ENCODE measurements at regions not wholly inside any gene's neighbourhood (a gene's known extent, or its start where the extent isn't known, plus 50 kb on each side); places are given as distances from the start of the nearest gene placed in this dataset.
"Not testable (repeated sequence)": the region's sequence is repeated elsewhere in the genome, so short reads cannot be mapped to it uniquely, and the experiment has no call there.

DNA sequence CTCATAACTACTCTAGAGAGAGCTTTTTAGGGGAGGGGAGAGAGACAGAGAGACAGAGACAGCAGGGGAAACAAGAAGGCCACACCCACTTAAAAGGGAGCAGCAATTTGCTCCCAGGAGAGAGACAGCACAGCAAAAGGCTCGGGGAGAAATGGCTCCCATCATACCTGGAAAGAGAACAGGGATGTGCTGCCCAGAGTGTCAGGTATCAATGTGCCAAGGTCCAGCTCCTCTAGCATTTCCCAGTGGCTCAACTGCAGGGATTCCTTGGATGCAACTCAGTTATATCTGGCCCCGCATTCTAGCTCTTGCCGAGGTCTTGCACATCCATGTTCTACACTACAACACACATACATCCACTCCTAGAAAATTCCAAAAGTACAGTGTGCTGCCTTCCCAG is 304.0 kb upstream of the CDYL start:
- Histone ChIP-seq H3K36me3 (ENCODE audit: insufficient read depth, low read length) (no peaks in the 10 kb centered on the region), H3K9ac (ENCODE audit: low read depth, low read length) (no peak overlapping the region), H3K9me3 (ENCODE audit: control insufficient read depth, insufficient read depth, low read length) (peaks cover 18% of the 10 kb centered on the region; the same call in 1 of the 2 replicates), H3K4me1 (ENCODE audit: insufficient read depth, low read length) (no peaks in the 10 kb centered on the region)

- not testable (repeated sequence) for H3K36me3 ChIP-seq (ENCODE audit: insufficient read depth, low read length); H3K9ac ChIP-seq (ENCODE audit: low read depth, low read length); H3K4me1 ChIP-seq (ENCODE audit: insufficient read depth, low read length)
- peaks cover 18% of the 10 kb centered on the region; the same call in 1 of the 2 replicates for H3K9me3 ChIP-seq (ENCODE audit: control insufficient read depth, insufficient read depth, low read length)
Measured at GRCh38 chr6:4471515-4471914, 304.7 kb upstream of the CDYL start.

- Histone ChIP-seq H3K9me3 (ENCODE audit: control insufficient read depth, insufficient read depth, low read length) (peaks cover 18% of the 10 kb centered on the region; the same call in 1 of the 2 replicates), H3K4me1 (ENCODE audit: insufficient read depth, low read length) (no peaks in the 10 kb centered on the region), H3K9ac (ENCODE audit: low read depth, low read length) (no peak overlapping the region), H3K36me3 (ENCODE audit: insufficient read depth, low read length) (no peaks in the 10 kb centered on the region)
Measured at GRCh38 chr6:4470698-4471210, 305.4 kb upstream of the CDYL start.

GRCh38 chr6:4466769-4467480 is 309.3 kb upstream of the CDYL start:
- no peak overlapping the region for H3K9ac ChIP-seq (ENCODE audit: low read depth, low read length)

GRCh38 chr6:4466261-4466660 is 309.9 kb upstream of the CDYL start:
- Histone ChIP-seq H3K36me3 (ENCODE audit: insufficient read depth, low read length) (no peaks in the 10 kb centered on the region), H3K9ac (ENCODE audit: low read depth, low read length) (no peak overlapping the region), H3K9me3 (ENCODE audit: control insufficient read depth, insufficient read depth, low read length) (peaks cover 8% of the 10 kb centered on the region; the same call in 1 of the 2 replicates), H3K4me1 (ENCODE audit: insufficient read depth, low read length) (no peaks in the 10 kb centered on the region)

More at GRCh38 chr6:4466769-4467480, 309.3 kb upstream of the CDYL start:
- Histone ChIP-seq H3K9me3 (ENCODE audit: control insufficient read depth, insufficient read depth, low read length) (peaks cover 12% of the 10 kb centered on the region; the same call in 1 of the 2 replicates), H3K36me3 (ENCODE audit: insufficient read depth, low read length) (no peaks in the 10 kb centered on the region), H3K4me1 (ENCODE audit: insufficient read depth, low read length) (no peaks in the 10 kb centered on the region)

DNA sequence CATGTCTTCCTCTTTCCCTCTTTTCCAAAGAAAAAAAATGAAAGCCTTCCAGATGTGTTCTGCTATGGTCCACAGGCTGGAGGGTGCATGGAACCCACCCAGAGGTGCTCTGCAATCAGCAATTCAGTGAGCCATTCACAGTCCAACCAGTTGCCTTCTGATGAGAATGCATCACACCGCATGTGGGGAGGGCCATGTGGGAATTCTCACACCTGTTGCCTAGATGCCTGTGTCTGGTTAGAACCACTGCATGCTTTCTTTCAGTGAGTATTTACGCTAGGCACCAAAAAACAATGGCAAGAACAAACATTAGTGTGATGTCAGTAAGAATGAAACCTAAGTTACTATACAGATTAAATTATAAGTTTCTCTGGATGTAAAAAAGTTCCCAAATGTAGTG is 311.6 kb upstream of the CDYL start:
- no peak overlapping the region for H3K9ac ChIP-seq (ENCODE audit: low read depth, low read length)
- H3K4me1 ChIP-seq (ENCODE audit: insufficient read depth, low read length), result no peaks in the 10 kb centered on the region
- H3K9me3 ChIP-seq (ENCODE audit: control insufficient read depth, insufficient read depth, low read length), result no peaks in the 10 kb centered on the region; the same call in 1 of the 2 replicates
- H3K36me3 ChIP-seq (ENCODE audit: insufficient read depth, low read length), result no peaks in the 10 kb centered on the region

GRCh38 chr6:4463236-4463635 is 313.0 kb upstream of the CDYL start:
- no peaks in the 10 kb centered on the region for H3K4me1 ChIP-seq (ENCODE audit: insufficient read depth, low read length)
- no peak overlapping the region for H3K9ac ChIP-seq (ENCODE audit: low read depth, low read length)
- no peaks in the 10 kb centered on the region; the same call in 1 of the 2 replicates for H3K9me3 ChIP-seq (ENCODE audit: control insufficient read depth, insufficient read depth, low read length)
- no peaks in the 10 kb centered on the region for H3K36me3 ChIP-seq (ENCODE audit: insufficient read depth, low read length)

- no peak overlapping the region for H3K9ac ChIP-seq (ENCODE audit: low read depth, low read length)
- no peaks in the 10 kb centered on the region for H3K36me3 ChIP-seq (ENCODE audit: insufficient read depth, low read length)
- no peaks in the 10 kb centered on the region for H3K4me1 ChIP-seq (ENCODE audit: insufficient read depth, low read length)
- H3K9me3 ChIP-seq (ENCODE audit: control insufficient read depth, insufficient read depth, low read length), result no peaks in the 10 kb centered on the region; the same call in none of the 2 replicates
Measured at GRCh38 chr6:4460586-4461475, 315.4 kb upstream of the CDYL start.

GRCh38 chr6:4459996-4460395 is 316.2 kb upstream of the CDYL start:
- Histone ChIP-seq H3K9me3 (ENCODE audit: control insufficient read depth, insufficient read depth, low read length) (no peaks in the 10 kb centered on the region; the same call in none of the 2 replicates), H3K36me3 (ENCODE audit: insufficient read depth, low read length) (no peaks in the 10 kb centered on the region), H3K9ac (ENCODE audit: low read depth, low read length) (no peak overlapping the region), H3K4me1 (ENCODE audit: insufficient read depth, low read length) (no peaks in the 10 kb centered on the region)

DNA sequence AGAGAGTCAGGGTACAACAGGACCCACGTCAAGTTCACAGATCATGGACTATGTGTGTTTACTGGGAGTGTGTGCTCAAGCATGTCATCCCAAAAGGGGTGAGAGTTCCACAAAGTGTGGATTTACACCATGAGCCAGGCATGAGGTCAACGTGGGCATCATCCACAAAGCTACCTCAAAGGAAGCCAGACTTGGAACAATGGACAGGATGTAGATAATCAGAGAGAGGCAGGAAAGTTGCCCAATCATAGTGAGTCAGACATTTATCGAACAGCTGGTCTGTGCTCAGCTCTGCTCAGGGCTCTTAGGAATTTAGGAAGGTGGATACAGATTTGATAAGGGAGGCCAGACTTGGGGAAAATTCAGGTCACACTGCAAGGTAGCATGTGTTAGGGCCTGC is 317.2 kb upstream of the CDYL start:
- H3K36me3 ChIP-seq (ENCODE audit: insufficient read depth, low read length), result no peaks in the 10 kb centered on the region
- no peaks in the 10 kb centered on the region; the same call in none of the 2 replicates for H3K9me3 ChIP-seq (ENCODE audit: control insufficient read depth, insufficient read depth, low read length)
- no peak overlapping the region for H3K9ac ChIP-seq (ENCODE audit: low read depth, low read length)
- H3K4me1 ChIP-seq (ENCODE audit: insufficient read depth, low read length), result no peaks in the 10 kb centered on the region

DNA sequence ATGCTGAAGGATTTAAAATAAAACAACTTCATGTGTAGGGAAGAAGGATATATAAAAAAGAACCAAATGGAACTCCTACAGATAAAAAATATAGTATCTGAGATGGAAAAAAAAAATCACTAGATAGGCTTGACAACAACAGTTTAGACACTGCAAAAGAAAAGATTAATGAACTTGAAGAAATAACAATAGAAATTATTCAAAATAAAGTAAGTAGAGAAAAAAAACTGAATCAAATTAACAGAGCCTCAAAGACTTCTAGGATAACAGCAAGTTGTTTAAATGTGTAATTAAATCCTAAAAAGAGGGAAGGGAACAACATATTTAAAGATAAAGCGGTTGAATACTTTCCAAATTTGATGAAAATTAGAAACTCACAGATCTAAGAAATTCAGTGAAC is 316.3 kb upstream of the ECI2 start:
- Histone ChIP-seq H3K4me1 (ENCODE audit: insufficient read depth, low read length) (no peaks in the 10 kb centered on the region), H3K9me3 (ENCODE audit: control insufficient read depth, insufficient read depth, low read length) (peaks cover 8% of the 10 kb centered on the region), H3K36me3 (ENCODE audit: insufficient read depth, low read length) (no peaks in the 10 kb centered on the region), H3K9ac (ENCODE audit: low read depth, low read length) (no peak overlapping the region)

DNA sequence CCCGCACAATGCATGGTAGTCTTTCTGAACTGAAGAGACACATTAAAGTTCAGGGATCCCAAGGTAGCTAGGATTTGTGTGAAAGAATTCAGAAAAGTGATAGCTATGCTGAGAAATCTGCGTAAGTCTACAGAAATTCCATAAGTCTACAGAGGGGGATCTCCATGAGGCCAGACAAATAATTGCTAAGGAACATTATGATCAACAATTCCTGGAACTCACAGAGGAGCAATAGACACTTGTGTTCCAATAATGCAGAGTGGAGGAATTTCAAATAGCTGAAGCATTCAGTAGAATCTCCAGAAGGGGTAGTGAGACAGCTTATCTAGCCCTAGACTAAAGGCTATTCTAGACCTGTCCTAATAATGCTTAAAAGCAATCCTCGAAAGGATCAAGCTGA is 315.7 kb upstream of the ECI2 start:
- H3K9ac ChIP-seq (ENCODE audit: low read depth, low read length), result no peak overlapping the region
- peaks cover 8% of the 10 kb centered on the region for H3K9me3 ChIP-seq (ENCODE audit: control insufficient read depth, insufficient read depth, low read length)
- H3K4me1 ChIP-seq (ENCODE audit: insufficient read depth, low read length), result no peaks in the 10 kb centered on the region
- H3K36me3 ChIP-seq (ENCODE audit: insufficient read depth, low read length), result no peaks in the 10 kb centered on the region

- no peak overlapping the region for H3K9ac ChIP-seq (ENCODE audit: low read depth, low read length)
- H3K36me3 ChIP-seq (ENCODE audit: insufficient read depth, low read length), result no peaks in the 10 kb centered on the region
- no peaks in the 10 kb centered on the region for H3K4me1 ChIP-seq (ENCODE audit: insufficient read depth, low read length)
- peaks cover 8% of the 10 kb centered on the region for H3K9me3 ChIP-seq (ENCODE audit: control insufficient read depth, insufficient read depth, low read length)
Measured at GRCh38 chr6:4450237-4450636, 314.9 kb upstream of the ECI2 start.

GRCh38 chr6:4449409-4449808 is 314.0 kb upstream of the ECI2 start:
- Histone ChIP-seq H3K4me1 (ENCODE audit: insufficient read depth, low read length) (no peaks in the 10 kb centered on the region), H3K9ac (ENCODE audit: low read depth, low read length) (no peak overlapping the region), H3K36me3 (ENCODE audit: insufficient read depth, low read length) (no peaks in the 10 kb centered on the region), H3K9me3 (ENCODE audit: control insufficient read depth, insufficient read depth, low read length) (peaks cover 8% of the 10 kb centered on the region)

All from ES-I3 (cell line).